Urinary bladder (tissue), 3 donors: ENCODE measurements at regions not wholly inside any gene's neighbourhood (a gene's known extent, or its start where the extent isn't known, plus 50 kb on each side); places are given as distances from the start of the nearest gene placed in this dataset.
"Not testable (repeated sequence)": the region's sequence is repeated elsewhere in the genome, so short reads cannot be mapped to it uniquely, and the experiment has no call there.

Experiments used
- DNase-seq: peaks from one replicate; pipeline ENCODE4 v3.0.0-alpha.2; 2015; ENCODE audit errors: extremely low spot score
- H3K27ac ChIP-seq: one replicate; pipeline ENCODE4 v1.5.1; 2013; ENCODE audit warnings: low read depth, mild to moderate bottlenecking, moderate library complexity
- H3K36me3 ChIP-seq: one replicate; pipeline ENCODE4 v1.6.1; 2013; ENCODE audit warnings: mild to moderate bottlenecking, moderate library complexity; ENCODE audit not compliant: insufficient read depth
- H3K4me1 ChIP-seq: one replicate; pipeline ENCODE4 v1.6.1; 2013; ENCODE audit warnings: mild to moderate bottlenecking, moderate library complexity; ENCODE audit not compliant: insufficient read depth
- H3K4me3 ChIP-seq: one replicate; pipeline ENCODE4 v1.5.1; 2013; ENCODE audit warnings: low read depth, low read length
- WGBS: extraction: QIAGEN DNeasy Blood & Tissue Kit; methylation state at CpG from one replicate; pipeline ENCODE4 v1.1.7; 2013; 5-methylcytosine and 5-hydroxymethylcytosine counted together
- donor health status: healthy with polysubstance abuse.
- donor health status: healthy.

DNA sequence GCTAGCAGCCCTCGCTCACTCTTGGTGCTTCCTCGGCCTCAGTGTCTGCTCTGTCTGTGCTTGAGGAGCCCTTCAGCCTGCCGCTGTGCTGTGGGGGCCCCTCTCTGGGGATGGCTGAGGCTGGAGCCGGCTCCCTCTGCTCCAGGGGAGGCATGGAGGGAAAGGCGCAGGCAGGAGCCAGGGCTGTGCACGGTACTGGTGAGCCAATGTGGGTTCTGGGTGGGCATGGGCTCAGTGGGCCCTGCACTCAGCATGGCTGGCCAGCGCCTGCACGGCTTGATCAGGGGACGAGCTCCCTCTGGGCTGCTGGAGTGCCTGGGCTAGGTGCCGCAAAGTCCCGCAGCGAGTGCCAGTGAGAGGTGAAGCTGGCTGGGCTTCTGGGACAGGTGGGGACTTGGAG is 260.0 kb downstream of the SI start:
- Histone ChIP-seq H3K27ac (no peak overlapping the region), H3K36me3 (no peaks in the 10 kb centered on the region), H3K4me1 (no peaks in the 10 kb centered on the region), H3K4me3 (no peak overlapping the region)
- 96% methylated on average over 12 of the region's 12 CpGs for WGBS
- DNase-seq, result no peak

DNA sequence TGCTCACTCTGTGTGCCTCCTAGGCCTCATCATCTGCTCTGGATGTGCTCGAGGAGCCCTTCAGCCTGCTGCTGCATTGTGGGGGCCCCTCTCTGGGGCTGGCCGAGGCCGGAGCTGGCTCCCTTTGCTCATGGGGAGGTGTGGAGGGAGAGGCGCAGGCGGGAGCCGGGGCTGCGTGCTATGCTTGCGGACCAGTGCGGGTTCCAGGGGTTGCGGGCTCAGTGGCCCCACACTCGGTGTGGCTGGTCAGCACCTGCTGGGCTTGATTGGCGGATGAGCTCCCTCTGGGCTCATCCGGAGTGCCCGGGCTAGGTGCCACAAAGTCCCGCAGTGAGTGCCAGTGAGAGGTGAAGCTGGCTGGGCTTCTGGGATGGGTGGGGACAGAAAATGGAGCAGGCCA is 264.2 kb downstream of the SI start:
- WGBS, result 95% methylated on average over 15 of the region's 15 CpGs
- Histone ChIP-seq H3K4me1 (no peaks in the 10 kb centered on the region), H3K36me3 (no peaks in the 10 kb centered on the region), H3K27ac (no peak overlapping the region), H3K4me3 (no peak overlapping the region)
- no peak for DNase-seq

DNA sequence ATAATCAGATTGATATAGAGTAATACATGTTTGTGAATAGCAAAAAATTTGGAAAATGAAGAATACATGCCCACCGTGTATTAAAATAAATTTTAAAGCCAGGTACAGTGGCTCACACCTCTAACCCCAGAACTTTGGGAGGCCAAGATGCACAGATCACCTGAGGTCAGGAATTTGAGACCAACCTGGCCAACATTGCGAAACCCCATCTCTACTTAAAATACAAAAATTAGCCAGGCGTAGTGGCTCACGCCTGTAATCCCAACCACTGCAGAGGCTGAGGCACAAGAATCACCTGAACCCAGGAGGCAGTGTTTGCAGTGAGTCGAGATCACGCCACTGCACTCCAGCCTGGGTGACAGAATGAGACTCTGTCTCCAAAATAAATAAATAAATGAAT is 266.3 kb downstream of the SI start:
- no peak overlapping the region for H3K27ac ChIP-seq
- H3K4me1 ChIP-seq, result no peaks in the 10 kb centered on the region
- WGBS, result 91% methylated on average over 6 of the region's 6 CpGs
- DNase-seq, result no peak
- no peak overlapping the region for H3K4me3 ChIP-seq
- H3K36me3 ChIP-seq, result no peaks in the 10 kb centered on the region

DNA sequence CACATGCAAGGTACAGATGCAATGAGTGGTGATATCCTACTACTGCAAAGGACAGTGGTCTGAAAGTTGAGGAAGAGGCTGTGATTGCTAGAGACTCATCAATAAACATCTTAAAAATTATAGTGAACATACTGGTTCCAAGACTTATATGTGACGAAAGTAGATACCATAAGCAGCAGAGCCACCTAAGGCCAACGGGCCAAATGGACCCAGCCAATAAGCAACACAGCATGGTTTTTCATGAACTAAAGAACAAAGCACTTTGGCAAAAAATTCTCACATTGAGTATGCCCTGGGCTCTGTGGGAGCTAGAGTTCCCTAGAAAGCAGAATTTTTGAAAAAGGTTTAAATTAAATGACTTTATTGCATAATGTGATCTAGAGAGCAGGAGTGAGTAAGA is 272.1 kb downstream of the SI start:
- no peak for DNase-seq
- 73% methylated on average over 2 of the region's 2 CpGs for WGBS
- no peak overlapping the region for H3K4me3 ChIP-seq
- H3K4me1 ChIP-seq, result no peaks in the 10 kb centered on the region
- H3K27ac ChIP-seq, result no peak overlapping the region
- no peaks in the 10 kb centered on the region for H3K36me3 ChIP-seq

DNA sequence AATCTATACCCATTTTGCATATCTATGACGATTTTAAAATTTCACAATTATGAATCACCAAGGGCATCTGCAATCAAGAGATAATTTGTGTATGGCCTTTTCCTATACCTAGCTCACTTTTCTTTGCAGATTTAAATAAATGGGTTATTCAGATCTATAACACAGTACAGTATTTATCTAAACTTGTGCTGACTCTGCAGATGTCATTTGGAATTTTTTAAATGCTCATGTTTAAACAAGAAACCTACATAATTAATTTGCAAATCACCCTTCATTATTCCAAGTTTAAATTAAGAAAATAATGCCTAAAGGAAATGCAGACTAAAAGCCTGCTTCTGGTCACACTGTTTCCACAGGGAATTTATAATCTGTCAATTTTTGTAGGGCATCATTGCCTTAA is 284.2 kb downstream of the SI start:
- WGBS, result 81% methylated on average over 1 of the region's 1 CpG
- Histone ChIP-seq H3K27ac (no peak overlapping the region), H3K4me1 (no peaks in the 10 kb centered on the region), H3K36me3 (no peaks in the 10 kb centered on the region), H3K4me3 (no peak overlapping the region)
- DNase-seq, result no peak

DNA sequence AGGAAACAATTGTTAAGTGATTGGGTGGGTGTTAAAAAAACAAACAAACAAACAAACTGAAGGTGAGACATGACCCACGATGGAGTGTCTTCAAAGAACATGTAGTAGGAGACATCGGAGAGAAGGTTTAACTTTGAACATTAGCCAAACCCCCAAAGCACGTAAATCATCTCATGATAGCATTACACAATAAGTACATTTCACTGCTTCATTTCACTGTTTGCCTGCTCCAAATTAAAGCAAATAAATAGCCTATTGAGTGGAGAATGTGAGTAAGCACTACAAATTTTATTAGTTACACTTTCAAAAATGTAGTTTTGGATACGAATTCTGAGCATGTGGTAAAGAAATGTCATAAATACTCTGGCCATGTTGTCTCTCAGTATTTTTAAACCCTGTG is 287.0 kb downstream of the SI start:
- 70% methylated on average over 4 of the region's 4 CpGs for WGBS
- no peak for DNase-seq
- Histone ChIP-seq H3K36me3 (no peaks in the 10 kb centered on the region), H3K27ac (no peak overlapping the region), H3K4me1 (no peaks in the 10 kb centered on the region), H3K4me3 (no peak overlapping the region)

DNA sequence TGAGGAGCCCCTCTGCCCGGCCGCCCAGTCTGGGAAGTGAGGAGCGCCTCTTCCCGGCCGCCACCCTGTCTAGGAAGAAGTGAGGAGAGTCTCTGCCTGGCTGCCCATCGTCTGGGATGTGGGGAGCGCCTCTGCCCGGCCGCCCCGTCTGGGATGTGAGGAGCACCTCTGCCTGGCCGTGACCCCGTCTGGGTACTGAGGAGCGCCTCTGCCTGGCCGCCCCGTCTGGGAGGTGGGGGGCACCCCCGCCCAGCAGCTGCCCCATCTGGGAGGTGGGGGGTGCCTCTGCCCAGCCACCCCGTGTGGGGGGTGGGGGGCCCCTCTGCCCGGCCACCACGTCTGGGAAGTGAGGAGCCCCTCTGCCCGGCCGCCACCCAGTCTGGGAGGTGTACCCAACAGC is 293.9 kb downstream of the SI start:
- not testable (repeated sequence) for DNase-seq, H3K36me3 ChIP-seq, H3K27ac ChIP-seq, H3K4me1 ChIP-seq, H3K4me3 ChIP-seq
- 94% methylated on average over 21 of the region's 21 CpGs for WGBS

DNA sequence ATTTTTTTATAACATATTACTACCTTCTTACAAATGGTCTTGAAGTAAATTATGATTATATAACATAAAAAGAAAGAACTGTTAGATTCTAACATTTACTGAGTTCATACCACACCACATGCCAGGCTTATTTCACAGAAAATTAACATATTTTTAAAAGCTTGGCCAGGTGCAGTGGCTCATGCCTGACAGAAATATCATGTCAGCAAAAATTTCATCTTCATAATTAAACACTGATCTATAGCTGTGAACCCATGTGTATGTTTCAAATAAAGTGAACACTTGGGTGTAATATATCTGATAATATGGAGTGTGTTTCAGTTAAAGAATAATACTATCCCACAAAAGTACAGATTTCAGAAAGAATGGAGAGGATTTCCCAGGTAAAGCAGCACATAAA is 296.5 kb downstream of the SI start:
- no peaks in the 10 kb centered on the region for H3K36me3 ChIP-seq
- no peak for DNase-seq
- no peak overlapping the region for H3K27ac ChIP-seq
- H3K4me3 ChIP-seq, result no peak overlapping the region
- no peaks in the 10 kb centered on the region for H3K4me1 ChIP-seq

DNA sequence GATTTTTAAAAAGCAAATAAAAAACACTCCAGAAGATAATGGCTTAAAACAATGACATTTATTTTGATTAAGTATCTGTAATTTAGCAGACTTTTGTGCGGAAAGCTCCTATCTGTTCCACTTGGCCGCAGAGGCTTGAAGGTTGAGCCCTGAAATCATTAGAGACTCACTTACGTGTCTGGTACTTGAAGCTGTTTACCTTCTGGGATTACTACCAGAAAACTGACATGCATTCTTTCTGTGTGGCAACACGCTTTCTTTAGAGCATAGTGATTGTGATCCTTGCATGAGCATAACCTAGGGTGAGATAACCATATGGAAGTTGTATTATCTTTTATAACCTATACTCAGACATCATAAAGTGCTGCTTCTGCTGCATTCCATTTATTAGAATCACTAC is 298.5 kb downstream of the SI start:
- Histone ChIP-seq H3K36me3 (no peaks in the 10 kb centered on the region), H3K4me1 (no peaks in the 10 kb centered on the region), H3K27ac (no peak overlapping the region), H3K4me3 (no peak overlapping the region)
- DNase-seq, result no peak
- WGBS, result 33% methylated on average over 4 of the region's 4 CpGs

DNA sequence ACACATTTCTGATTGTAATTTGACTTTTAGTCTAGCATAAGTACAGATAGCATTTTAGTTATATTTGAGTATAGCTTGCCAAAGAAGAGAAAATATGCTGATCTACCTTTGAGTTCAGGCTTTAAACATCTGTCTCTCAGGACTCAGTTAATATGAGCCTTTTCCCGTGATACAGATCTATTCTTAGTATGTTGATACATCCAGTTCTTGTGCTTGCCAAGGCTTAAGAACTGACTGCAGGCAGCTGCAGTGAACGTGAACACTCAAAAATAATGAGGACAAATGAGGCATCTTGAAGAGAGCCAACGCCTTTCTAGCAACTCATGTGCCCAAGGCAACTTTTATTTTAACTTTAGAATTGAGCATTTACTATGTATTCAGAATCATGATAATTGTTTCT is 325.5 kb downstream of the SI start:
- Histone ChIP-seq H3K36me3 (no peaks in the 10 kb centered on the region), H3K4me1 (no peaks in the 10 kb centered on the region), H3K4me3 (no peak overlapping the region), H3K27ac (no peak overlapping the region)
- DNase-seq, result no peak
- 24% methylated on average over 3 of the region's 3 CpGs for WGBS

DNA sequence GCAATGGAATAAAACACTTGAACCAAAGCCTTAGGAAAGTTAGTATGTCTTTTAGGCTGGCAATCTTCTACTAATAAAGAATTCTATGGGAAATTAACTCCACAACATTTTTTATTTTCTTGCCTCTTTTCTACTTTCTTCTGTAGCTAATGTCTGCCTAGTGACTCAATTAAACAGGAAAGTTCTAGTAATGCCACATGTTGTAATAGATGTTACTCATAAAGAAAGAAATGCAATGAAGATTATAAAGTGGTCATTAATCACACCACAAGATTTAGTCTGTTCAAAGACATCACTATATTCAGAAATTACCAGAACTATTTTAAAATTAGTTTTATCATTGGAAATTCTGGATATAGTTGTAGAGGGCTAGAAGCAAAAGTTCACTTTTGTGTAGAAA is 329.7 kb downstream of the SI start:
- no peaks in the 10 kb centered on the region for H3K36me3 ChIP-seq
- no peak overlapping the region for H3K4me3 ChIP-seq
- H3K4me1 ChIP-seq, result no peaks in the 10 kb centered on the region

DNA sequence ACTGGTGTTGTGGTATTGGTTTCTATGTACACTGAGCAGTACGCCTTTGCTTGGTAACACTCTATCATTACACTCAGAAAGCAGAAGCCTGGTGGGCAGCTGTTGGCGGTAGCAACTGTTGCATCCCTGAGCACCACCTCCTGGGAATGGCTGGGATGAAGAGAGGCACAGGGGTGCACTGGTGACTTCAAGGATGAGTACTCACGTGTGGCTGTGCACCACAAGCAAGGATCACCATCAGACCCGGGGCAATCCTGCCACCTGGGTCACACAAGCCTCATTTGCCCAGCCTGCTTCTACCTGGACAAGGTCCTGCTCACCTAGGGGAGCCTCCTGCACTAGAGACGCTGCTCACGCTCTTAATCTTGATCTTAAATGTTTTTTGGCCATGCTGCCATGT is 336.4 kb downstream of the SI start:
- no peaks in the 10 kb centered on the region for H3K4me1 ChIP-seq
- H3K36me3 ChIP-seq, result no peaks in the 10 kb centered on the region
- no peak overlapping the region for H3K4me3 ChIP-seq
- 92% methylated on average over 6 of the region's 6 CpGs for WGBS
- DNase-seq, result no peak
- H3K27ac ChIP-seq, result no peak overlapping the region

More for the DNA sequence above, 329.7 kb downstream of the SI start:
- no peak for DNase-seq
- no peak overlapping the region for H3K27ac ChIP-seq

DNA sequence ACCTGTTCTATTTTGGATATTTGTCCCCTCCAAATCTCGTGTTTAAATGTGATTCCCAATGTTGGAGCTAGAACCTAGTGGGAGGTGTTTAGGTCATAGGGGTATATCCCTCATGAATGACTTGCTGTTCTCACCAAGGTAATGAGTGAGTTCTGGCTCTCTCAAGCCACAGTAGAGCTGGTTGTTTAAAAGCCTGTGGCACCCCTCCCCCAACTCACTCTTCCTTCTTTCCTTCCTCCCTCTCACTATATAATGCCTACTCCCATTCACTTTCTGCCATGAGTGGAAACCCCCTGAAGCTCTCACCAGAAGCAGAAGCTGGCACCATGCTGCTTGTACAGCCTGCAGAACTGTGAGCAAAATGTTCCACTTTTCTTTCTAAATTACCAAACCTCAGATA is 341.1 kb downstream of the SI start:
- H3K27ac ChIP-seq, result no peak overlapping the region
- no peak overlapping the region for H3K4me3 ChIP-seq
- 75% methylated on average over 1 of the region's 1 CpG for WGBS
- H3K4me1 ChIP-seq, result no peaks in the 10 kb centered on the region
- H3K36me3 ChIP-seq, result no peaks in the 10 kb centered on the region
- no peak for DNase-seq

DNA sequence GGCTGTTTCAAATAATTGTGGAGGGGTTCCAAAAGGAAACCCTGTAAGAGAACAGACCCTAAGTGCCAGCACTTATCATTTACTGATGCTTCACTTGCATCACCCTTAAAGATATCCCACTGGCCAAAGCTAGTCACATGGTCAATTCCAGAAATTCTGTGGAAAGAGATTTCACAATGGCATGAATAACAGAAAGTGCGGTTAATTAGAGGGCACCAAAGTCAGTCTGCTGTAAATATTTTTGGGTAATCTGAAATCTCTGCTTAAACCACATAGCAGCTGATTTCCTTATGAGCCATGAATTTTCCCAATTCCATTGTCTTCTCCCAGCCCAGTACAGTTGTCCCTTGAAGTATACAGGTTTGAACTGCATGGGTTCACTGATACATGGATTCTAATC is 346.1 kb downstream of the SI start:
- no peak overlapping the region for H3K27ac ChIP-seq
- H3K4me1 ChIP-seq, result no peaks in the 10 kb centered on the region
- no peak for DNase-seq
- no peaks in the 10 kb centered on the region for H3K36me3 ChIP-seq
- no peak overlapping the region for H3K4me3 ChIP-seq
- 96% methylated on average over 1 of the region's 1 CpG for WGBS

DNA sequence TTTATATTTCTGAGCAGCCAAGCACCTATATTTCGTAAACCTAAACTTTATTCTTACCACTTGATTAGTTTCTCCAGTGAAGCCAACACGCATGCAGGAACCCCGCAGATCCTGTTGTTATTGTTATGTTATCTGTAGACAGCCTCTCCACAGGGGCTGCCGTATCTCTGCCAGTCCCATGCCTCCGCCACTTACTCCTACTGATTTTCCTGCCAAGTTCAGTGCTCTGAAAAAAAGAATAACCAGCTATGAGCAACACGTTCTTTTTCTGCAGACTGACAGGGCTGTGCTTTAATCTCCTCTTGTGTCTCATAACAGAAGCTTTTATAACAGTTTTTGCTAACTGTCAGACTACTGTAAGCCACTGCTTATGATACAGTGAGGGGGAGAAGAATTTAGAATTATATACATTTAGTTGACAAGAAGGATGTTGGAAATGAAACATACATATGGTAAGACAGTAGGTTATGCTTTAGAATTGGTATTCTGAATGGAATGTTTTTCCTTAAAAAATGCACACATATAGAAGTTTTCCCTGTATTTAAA is 347.4 kb downstream of the SI start:
- no peak overlapping the region for H3K4me3 ChIP-seq
- H3K36me3 ChIP-seq, result no peaks in the 10 kb centered on the region
- 43% methylated on average over 6 of the region's 6 CpGs for WGBS
- H3K4me1 ChIP-seq, result no peaks in the 10 kb centered on the region
- H3K27ac ChIP-seq, result no peak overlapping the region
- DNase-seq, result no peak
